HUDEP-2 (cell line): ENCODE measurements at regions not wholly inside any gene's neighbourhood (a gene's known extent, or its start where the extent isn't known, plus 50 kb on each side); places are given as distances from the start of the nearest gene placed in this dataset.

Experiments used
- DNase-seq, 76 experiments: peaks; one replicate each; lab custom pipeline; 2025; ENCODE audit not compliant: unreplicated experiment in 76 of 76; lab: John Stamatoyannopoulos, UW

DNA sequence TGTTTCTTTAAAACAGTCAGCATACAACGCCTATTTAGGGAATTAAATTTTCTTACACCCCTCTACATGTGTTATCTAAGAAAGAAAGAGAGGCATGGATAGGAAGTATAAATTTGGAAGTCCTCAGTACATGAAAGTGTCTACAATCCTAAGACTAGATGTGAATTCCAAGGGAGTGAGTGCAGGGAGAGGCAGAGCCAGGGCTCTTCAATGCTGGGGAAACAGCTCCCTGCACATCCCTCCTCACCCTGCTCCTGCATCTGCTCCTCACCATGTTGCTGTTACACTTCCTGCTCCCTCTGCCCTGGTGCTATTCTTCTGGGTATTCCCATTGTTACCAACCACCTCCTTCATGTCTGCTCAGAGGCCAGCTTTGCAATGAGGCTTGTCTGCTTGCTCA, 229.1 kb upstream of the AKR1E2 start:
- no peak for DNase-seq

DNA sequence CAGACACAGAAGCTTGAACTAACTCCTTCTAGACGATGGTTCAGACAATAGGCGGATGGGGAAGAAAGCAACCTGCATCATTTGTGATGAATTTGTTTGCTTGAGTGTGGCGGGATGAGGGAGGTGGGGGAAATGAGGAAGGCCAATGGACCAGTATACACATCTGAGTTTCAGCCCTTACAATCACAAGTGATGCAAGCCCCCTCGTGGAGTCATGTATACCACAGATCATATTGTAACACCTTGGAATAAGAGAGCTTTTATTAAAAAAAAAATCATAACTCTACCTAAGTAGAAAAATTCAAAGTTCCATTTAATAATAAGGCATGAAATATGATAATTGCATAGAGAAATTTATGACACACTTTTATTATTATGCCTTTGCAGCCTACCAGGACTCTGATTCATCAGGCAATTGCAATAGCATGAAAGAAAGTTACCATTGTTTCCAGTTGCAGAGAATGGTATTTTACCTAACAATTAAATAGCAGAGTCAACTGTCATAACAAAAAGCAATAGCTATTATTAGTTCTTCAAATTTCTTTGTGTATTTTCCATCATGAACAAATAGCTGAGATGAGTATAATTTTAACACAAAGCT, 230.2 kb upstream of the AKR1E2 start:
- DNase-seq = no peak

GRCh38 chr10:4590807-4591206, 235.2 kb upstream of the AKR1E2 start:
- DNase-seq = no peak

- no peak for DNase-seq
These were observed 237.2 kb upstream of the AKR1E2 start for GRCh38 chr10:4588824-4589223.

- no peak for DNase-seq
These were observed 238.5 kb upstream of the AKR1E2 start for GRCh38 chr10:4587466-4587865.

DNA sequence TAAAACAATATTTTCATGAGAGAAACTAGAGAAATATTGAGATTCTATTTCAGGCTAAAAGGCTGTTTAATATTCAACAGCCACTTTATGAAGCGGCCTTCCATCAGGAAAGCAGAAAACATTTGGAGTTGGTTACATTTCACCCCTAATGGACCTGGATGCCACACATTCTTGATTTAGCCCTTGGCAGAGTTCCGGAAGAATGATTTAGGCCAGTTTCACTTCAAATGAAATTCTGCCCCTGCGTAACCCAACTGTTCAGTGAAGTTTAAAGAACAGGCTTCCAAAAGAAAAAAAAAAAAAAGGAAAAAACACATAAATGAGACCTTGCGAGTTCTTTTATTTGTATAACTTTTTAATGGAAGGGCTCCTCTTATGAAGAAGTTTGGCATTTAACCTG, 239.2 kb upstream of the AKR1E2 start:
- DNase-seq = no peak

- no peak for DNase-seq
These were observed 244.1 kb upstream of the AKR1E2 start for GRCh38 chr10:4581929-4582328.

- no peak for DNase-seq
These were observed 246.2 kb upstream of the AKR1E2 start for GRCh38 chr10:4579844-4580243.

DNA sequence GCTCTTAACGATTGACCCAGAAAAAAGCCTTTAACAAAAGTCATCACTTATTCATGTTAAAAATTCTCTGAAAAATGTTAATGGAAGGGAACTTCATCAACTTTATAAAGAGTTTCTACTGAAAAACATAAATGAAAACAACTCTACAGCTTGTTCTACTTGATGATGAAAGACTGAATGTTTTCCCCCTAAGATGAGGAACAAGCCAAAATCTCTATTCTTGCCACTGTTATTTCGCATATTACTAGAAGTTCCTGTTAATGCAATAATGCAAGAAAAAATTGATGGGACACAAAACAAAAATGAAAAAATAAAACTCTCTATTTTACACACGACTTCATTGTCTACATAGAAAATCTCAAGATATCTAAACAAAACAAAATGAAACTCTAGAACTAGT, 249.8 kb upstream of the AKR1E2 start:
- no peak for DNase-seq

DNA sequence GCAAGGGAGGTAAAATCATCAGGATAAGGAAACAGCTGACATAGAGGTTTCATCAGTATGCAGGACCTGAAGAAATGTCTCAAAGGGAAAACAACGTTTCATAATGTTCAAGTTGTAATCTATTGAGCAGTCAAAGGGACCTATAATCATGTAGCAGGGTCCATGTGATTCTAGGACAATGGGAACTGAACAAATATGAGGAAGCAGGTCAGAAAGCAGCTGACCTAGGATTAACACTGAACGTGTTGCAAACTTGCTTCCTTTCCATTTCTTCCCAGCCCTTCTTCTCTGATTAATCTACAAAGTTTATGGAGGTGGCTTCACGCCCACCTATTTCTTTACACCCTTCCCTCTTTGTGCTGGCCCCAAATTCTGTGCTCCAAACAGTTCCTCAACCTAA, 256.9 kb upstream of the AKR1E2 start:
- no peak for DNase-seq

- DNase-seq = no peak
These were observed 257.3 kb upstream of the AKR1E2 start for GRCh38 chr10:4568731-4569130.

GRCh38 chr10:4568086-4568485, 257.9 kb upstream of the AKR1E2 start:
- no peak for DNase-seq

DNA sequence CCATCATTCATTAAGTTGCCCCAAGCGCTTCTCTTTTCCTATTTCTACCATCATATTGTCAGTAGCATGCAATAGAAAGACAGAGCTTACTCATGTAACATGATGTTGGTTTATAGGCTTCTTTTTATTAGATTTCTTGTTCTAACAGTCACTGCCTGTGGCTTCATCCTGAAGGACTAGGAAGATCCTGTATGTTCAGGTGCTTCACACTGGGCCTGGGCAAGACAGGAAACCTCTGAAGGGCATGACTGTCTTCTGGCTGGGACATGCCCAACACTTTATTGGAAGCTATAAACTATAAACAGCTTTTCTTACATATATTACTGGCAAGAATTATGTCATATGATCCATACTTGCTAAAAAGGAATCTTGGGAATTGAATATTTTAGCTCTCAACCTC, 258.4 kb upstream of the AKR1E2 start:
- DNase-seq = no peak

- DNase-seq = no peak
These were observed 260.0 kb upstream of the AKR1E2 start for GRCh38 chr10:4566011-4566410.

GRCh38 chr10:4561296-4561695, 264.7 kb upstream of the AKR1E2 start:
- no peak for DNase-seq

- peak in 1 of 76 experiments; percentile 1 for DNase-seq
These were observed 268.5 kb upstream of the AKR1E2 start for GRCh38 chr10:4557469-4557868.

DNA sequence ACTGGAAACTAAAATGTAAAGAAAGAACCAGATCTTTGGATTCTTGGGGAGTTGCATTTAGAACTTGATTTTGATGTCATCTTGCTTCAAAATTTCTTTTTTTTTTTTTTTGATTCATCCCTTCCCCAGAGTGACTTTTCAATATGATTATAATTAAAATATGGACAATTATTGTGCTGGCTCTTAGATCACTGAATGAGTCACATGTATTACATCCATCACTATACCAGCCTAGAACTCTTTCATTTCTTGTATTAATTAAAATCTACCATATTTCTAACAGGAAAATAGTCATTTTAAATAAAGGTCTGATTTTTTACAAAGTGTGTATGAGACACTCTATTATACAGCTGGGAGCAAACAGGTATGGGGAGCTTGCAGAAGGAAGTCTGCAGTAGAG, 269.5 kb upstream of the AKR1E2 start:
- no peak for DNase-seq

- DNase-seq = no peak
These were observed 270.1 kb upstream of the AKR1E2 start for GRCh38 chr10:4555920-4556319.

- peak in 3 of 76 experiments; percentile 7 to 11 (median 9) for DNase-seq
These were observed 276.8 kb upstream of the AKR1E2 start for GRCh38 chr10:4549139-4549653.

- no peak for DNase-seq
These were observed 279.1 kb upstream of the AKR1E2 start for GRCh38 chr10:4546931-4547330.

GRCh38 chr10:4546500-4546899, 279.5 kb upstream of the AKR1E2 start:
- DNase-seq = no peak

DNA sequence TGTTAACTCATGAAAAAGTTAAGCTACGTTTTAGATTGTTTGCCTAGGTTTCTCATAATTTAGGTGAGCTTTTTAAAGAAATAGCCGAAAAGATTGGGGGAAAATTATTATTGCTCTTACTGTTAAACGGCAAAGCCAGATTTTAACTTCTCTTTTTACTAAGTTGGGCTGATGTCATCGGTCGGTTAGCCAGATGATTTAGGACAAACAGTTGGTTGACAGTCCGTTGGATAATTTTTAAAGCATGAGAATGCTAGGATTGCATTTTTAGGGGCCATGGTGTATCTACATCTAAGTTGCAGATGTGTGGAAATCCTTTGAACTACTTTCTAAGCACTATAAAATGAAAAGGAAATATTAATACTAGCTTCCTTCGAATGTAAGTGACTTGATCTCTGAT, 280.9 kb upstream of the AKR1E2 start:
- DNase-seq = no peak

DNA sequence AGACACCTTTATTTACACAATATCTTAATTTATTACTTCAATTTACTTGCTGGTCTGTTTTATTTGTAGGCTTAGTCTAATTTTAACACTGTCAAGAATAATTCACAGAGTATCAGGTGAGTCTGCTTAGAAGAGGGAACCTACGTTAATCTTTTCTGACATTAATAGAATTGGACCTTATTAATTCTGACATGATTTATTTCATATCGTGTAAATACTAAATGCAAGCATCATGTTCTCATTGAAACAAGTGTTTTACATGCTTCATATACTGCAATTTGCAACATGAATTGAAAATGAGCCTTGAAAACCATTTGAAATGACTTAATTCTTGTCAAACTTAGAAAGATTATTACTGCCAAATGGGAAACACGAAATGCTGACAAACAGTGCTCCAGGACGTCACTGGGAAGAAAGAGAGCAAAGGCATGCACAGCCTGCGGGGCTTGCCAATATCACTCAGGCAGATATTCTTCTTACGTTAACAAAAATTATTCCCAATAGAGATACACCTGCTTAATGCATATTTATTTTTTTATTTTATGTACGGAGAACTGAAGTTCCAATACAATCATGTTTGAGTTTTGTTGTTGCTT, 282.0 kb upstream of the AKR1E2 start:
- DNase-seq = no peak
